ENCODE measurements at regions not wholly inside any gene's neighbourhood (a gene's known extent, or its start where the extent isn't known, plus 50 kb on each side); places are given as distances from the start of the nearest gene placed in this dataset.

DNA sequence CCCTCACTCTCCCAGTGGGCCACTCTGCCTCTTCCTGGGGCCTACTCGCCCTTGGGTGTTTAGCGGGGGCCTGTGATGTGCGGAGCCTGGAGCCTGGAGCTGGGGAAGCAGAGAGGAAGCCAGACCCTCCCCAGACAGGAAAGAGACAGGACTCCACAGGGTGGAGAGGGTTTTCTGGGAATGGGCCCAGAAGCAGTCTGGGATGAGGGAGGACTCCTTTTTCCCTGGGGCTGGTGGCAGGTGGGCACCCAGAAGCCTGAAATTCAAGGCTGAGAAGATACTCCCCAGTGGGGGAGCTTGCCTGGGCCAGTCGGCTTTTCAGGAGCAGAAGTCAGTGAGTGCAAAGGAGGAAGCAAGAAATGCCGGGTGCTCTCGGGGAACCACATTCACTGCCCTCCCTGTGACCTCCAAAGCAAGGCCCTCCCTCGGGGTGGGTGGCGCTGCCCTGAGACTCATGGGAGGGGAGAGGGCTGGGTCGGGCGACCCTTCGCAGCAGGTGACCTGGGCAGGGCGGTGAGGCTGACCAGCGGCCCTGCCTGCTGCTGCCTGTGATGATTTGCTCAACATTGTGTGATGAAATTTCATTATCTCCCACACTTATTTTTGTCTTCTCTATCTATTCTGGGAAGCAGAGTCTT, 1377.4 kb downstream of the BRD1 start:
- Histone ChIP-seq H3K9ac (ENCODE audit: insufficient read length) (no peak overlapping the region), H3K27ac (no peak overlapping the region), H3K4me3 (no peak overlapping the region), H3K9me3 (ENCODE audit: low read depth, low read length) (no peaks in the 10 kb centered on the region), H3K36me3 (ENCODE audit: insufficient read depth, low read length) (no peaks in the 10 kb centered on the region)
- TF ChIP-seq POLR2AphosphoS5 (IDR thresholded peaks at IDR 0.05; ENCODE audit: borderline replicate concordance, low read depth, low read length) (no peak), EZH2 (IDR thresholded peaks at IDR 0.05) (no peak), FOXP2 (optimal IDR thresholded peaks at IDR 0.05; ENCODE audit: control extremely low read depth, extremely low read length, insufficient read depth) (no peak)
- no peak for DNase-seq (ENCODE audit: low read depth, low spot score)

DNA sequence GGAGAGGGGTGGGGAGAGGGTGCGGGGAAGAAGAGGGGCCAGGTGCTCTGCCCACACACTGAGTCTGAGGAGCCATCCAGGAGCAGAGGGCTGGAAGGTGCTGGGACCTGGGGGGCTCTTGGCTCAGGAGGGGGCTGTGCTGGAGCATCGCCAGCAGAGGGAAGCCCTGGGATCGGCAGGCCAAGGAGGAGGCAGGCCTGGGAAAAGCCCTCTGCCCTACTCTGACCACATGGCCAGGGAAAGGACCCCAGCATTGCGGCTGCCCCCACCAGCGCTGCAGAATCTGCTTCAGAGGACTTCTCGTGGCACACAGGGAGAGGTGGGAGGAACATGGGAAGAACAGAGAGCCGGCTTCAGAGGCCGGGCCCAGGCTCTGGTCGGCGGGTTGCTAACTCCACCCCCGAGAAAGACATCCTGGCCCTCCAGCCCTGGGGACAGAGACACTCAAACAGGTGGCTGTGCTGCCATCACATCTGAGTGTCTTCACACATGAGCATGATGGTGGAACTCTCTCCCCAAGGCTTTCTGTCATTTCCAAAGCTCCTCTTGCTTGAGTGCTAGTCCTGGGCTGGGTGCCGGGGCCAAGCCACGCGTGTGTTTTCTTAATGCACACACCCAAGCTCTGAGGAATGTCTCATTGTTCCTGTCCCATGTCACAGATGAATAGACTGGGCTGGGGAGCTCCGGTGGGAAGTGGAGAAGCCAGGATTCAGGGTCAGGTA, 1378.0 kb downstream of the BRD1 start:
- Histone ChIP-seq H3K36me3 (ENCODE audit: insufficient read depth, low read length) (no peaks in the 10 kb centered on the region), H3K27ac (no peak overlapping the region), H3K9ac (ENCODE audit: insufficient read length) (no peak overlapping the region), H3K9me3 (ENCODE audit: low read depth, low read length) (no peaks in the 10 kb centered on the region), H3K4me3 (no peak overlapping the region)
- DNase-seq (ENCODE audit: low read depth, low spot score): no peak
- TF ChIP-seq EZH2 (IDR thresholded peaks at IDR 0.05) (no peak), POLR2AphosphoS5 (IDR thresholded peaks at IDR 0.05; ENCODE audit: borderline replicate concordance, low read depth, low read length) (no peak), FOXP2 (optimal IDR thresholded peaks at IDR 0.05; ENCODE audit: control extremely low read depth, extremely low read length, insufficient read depth) (no peak)

DNA sequence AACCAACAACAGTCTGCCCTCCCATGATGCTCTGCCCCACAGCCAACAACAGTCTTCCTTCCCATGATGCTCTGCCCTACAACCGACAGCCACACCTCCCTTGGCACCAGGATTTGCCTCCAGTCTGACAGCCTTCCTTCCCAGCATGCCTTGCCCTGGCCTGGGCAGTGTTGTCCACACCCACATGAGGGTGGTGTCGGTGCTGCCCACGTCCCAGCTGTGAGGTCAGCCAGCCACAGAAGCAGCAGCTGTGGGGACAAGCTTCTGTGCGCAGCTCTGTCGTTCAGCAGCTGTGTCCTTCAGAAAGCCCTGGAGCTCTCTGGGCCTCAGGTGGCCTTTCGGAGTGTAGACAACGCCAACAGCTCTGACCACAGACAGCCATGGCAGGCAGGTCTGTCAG, 1378.9 kb downstream of the BRD1 start:
- no peak overlapping the region for H3K9ac ChIP-seq (ENCODE audit: insufficient read length)
- no peaks in the 10 kb centered on the region for H3K9me3 ChIP-seq (ENCODE audit: low read depth, low read length)
- H3K36me3 ChIP-seq (ENCODE audit: insufficient read depth, low read length): no peaks in the 10 kb centered on the region
- TF ChIP-seq FOXP2 (optimal IDR thresholded peaks at IDR 0.05; ENCODE audit: control extremely low read depth, extremely low read length, insufficient read depth) (no peak), EZH2 (IDR thresholded peaks at IDR 0.05) (no peak), POLR2AphosphoS5 (IDR thresholded peaks at IDR 0.05; ENCODE audit: borderline replicate concordance, low read depth, low read length) (no peak)
- H3K4me3 ChIP-seq: no peak overlapping the region
- no peak overlapping the region for H3K27ac ChIP-seq
- DNase-seq (ENCODE audit: low read depth, low spot score): no peak

DNA sequence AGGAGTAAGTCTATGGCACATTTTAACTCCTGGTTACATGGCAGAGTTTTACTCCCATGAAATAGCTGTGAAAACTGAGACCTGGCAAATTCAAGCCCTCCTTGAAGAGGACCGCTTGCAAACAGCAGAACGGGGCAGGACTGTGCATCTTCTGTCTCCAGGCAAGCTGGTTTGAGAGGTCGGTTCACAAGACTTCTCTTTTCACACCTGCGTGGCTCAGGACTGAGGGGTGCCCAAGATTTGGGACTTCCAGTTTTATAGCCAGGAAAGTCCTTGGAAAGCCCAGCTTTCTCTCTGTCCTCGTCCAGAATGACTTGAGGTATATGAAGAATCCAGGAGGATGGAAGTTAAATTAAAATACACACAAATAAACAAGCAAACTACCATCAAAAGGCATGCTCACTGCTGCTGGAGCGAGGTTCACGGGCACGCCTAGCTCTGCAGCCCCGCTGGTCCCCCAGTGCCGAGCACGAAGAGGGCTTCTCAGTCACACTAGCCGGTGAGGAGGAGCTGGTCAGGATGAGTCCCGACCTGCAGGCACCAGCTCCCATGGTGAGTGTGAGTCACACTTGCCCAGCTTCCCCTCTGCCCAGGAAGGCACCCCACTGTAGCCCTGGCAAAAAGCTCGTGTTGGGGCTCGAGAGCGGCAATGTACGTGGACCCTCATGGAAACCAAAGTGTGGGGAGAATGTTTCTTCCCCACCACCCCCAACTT, 1382.4 kb downstream of the BRD1 start:
- Histone ChIP-seq H3K9ac (ENCODE audit: insufficient read length) (no peak overlapping the region), H3K4me3 (no peak overlapping the region), H3K27ac (no peak overlapping the region), H3K36me3 (ENCODE audit: insufficient read depth, low read length) (no peaks in the 10 kb centered on the region), H3K9me3 (ENCODE audit: low read depth, low read length) (no peaks in the 10 kb centered on the region)
- TF ChIP-seq POLR2AphosphoS5 (IDR thresholded peaks at IDR 0.05; ENCODE audit: borderline replicate concordance, low read depth, low read length): no peak
- TF ChIP-seq FOXP2 (optimal IDR thresholded peaks at IDR 0.05; ENCODE audit: control extremely low read depth, extremely low read length, insufficient read depth): no peak
- no peak for TF ChIP-seq EZH2 (IDR thresholded peaks at IDR 0.05)
- DNase-seq (ENCODE audit: low read depth, low spot score): no peak

DNA sequence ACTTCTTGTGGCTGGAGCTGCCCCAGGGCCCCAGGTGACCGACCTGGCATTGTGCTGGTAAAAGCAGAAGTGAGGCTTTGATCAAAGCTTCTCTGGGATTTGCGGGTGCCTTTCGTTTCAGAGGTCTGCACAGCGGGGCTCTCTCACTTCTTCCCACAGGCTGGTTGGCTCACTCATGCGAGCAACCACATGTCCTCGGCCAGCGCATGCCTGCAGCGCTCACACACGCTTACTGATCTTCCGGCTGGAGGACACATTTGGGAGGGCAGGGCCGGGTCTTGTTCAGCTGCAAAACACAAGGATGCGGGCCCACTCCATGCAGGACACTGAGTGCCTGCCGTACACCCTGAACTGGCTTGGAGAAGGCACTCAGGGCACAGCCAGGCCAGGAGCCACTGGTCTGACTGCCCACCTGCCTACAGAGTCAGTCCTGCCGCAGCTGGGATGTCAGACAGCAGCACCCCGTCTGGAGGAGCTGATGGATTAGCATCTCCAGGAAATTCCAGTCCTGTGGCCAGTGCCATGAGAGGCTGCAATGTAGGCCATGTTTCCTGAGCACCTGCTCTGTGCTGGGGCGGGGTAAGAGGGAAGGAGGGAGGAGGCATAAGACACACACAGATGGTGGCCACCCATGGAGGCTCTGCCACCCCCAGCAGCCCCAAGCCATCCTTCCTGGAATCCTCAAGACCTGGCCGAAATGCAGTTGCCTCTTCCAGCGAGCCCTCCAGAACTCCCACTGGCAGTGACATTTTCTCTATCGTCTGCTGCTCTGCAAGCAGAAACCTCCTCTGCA, 1383.2 kb downstream of the BRD1 start:
- Histone ChIP-seq H3K27ac (no peak overlapping the region), H3K9me3 (ENCODE audit: low read depth, low read length) (no peaks in the 10 kb centered on the region)
- no peak for DNase-seq (ENCODE audit: low read depth, low spot score)

DNA sequence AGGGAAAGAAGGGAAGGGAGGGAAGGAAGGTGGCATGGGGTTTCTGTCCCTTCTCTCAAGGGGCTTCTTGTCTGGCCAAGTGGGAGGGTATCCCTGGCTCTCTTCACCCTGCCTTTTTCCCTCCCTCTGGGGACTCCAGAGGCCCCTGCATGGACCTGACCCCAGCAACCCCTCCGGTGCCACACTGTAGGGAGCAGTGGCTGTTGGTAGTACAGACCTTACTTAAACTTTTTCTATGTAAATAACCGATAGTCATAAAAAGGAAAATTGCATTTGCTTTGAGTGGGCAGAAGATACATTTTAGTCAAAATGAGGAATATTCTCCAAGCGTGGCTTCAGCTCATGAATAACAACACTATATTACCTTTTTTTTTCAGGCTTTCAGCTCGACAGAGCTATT, 1384.0 kb downstream of the BRD1 start:
- no peak overlapping the region for H3K4me3 ChIP-seq
- no peak overlapping the region for H3K9ac ChIP-seq (ENCODE audit: insufficient read length)
- no peak for TF ChIP-seq EZH2 (IDR thresholded peaks at IDR 0.05)
- TF ChIP-seq FOXP2 (optimal IDR thresholded peaks at IDR 0.05; ENCODE audit: control extremely low read depth, extremely low read length, insufficient read depth): no peak
- no peak for TF ChIP-seq POLR2AphosphoS5 (IDR thresholded peaks at IDR 0.05; ENCODE audit: borderline replicate concordance, low read depth, low read length)

More for the DNA sequence above, 1383.2 kb downstream of the BRD1 start:
- Histone ChIP-seq H3K9ac (ENCODE audit: insufficient read length) (no peak overlapping the region), H3K4me3 (no peak overlapping the region), H3K36me3 (ENCODE audit: insufficient read depth, low read length) (no peaks in the 10 kb centered on the region)
- TF ChIP-seq POLR2AphosphoS5 (IDR thresholded peaks at IDR 0.05; ENCODE audit: borderline replicate concordance, low read depth, low read length): no peak
- TF ChIP-seq FOXP2 (optimal IDR thresholded peaks at IDR 0.05; ENCODE audit: control extremely low read depth, extremely low read length, insufficient read depth): no peak
- TF ChIP-seq EZH2 (IDR thresholded peaks at IDR 0.05): no peak

DNA sequence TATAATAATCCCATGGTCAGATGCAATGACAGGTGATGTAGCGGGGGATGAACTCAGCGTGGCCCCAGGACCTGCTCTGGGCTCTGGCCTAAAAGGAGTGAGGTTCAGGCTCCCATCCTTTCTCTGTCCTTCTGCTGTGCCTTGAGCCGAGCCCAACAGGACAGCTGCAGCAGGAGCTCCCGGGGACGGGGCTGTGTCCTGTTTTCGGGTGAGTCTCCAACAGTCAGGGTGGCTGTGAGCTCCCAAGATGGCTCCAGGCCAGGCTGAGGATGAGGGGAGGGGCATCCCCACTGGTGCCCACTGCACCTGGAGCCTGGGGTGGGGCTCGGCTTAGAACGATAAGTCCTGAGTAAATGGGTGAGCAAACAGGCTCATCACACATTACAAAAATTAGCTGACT, 1385.0 kb downstream of the BRD1 start:
- no peak for TF ChIP-seq FOXP2 (optimal IDR thresholded peaks at IDR 0.05; ENCODE audit: control extremely low read depth, extremely low read length, insufficient read depth)
- no peak for TF ChIP-seq POLR2AphosphoS5 (IDR thresholded peaks at IDR 0.05; ENCODE audit: borderline replicate concordance, low read depth, low read length)
- TF ChIP-seq EZH2 (IDR thresholded peaks at IDR 0.05): no peak
- H3K27ac ChIP-seq: no peak overlapping the region
- H3K9ac ChIP-seq (ENCODE audit: insufficient read length): no peak overlapping the region
- H3K36me3 ChIP-seq (ENCODE audit: insufficient read depth, low read length): no peaks in the 10 kb centered on the region
- no peaks in the 10 kb centered on the region for H3K9me3 ChIP-seq (ENCODE audit: low read depth, low read length)
- no peak overlapping the region for H3K4me3 ChIP-seq
- DNase-seq (ENCODE audit: low read depth, low spot score): no peak

More for the DNA sequence above, 1384.0 kb downstream of the BRD1 start:
- H3K9me3 ChIP-seq (ENCODE audit: low read depth, low read length): no peaks in the 10 kb centered on the region
- no peak overlapping the region for H3K27ac ChIP-seq
- no peaks in the 10 kb centered on the region for H3K36me3 ChIP-seq (ENCODE audit: insufficient read depth, low read length)
- DNase-seq (ENCODE audit: low read depth, low spot score): no peak

DNA sequence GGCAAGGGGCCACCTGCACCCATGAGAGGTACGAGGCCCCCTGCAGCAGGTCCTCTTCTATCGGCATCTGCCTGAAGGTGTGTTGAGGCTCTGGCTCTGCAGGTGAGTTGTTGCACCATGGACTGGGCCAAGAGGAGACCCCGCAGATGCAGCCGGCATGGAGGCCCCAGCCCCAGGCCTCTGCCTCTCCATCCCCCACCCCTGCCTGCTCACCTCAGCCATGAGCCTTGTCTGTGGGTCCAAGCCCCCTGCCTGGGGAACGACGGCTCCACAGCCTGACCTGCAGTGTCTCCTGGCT, 1386.2 kb downstream of the BRD1 start:
- H3K4me3 ChIP-seq: no peak overlapping the region
- no peak for DNase-seq (ENCODE audit: low read depth, low spot score)

More for the DNA sequence above, 1386.2 kb downstream of the BRD1 start:
- no peak overlapping the region for H3K27ac ChIP-seq
- H3K9ac ChIP-seq (ENCODE audit: insufficient read length): no peak overlapping the region
- H3K36me3 ChIP-seq (ENCODE audit: insufficient read depth, low read length): no peaks in the 10 kb centered on the region
- no peaks in the 10 kb centered on the region for H3K9me3 ChIP-seq (ENCODE audit: low read depth, low read length)
- TF ChIP-seq EZH2 (IDR thresholded peaks at IDR 0.05) (no peak), FOXP2 (optimal IDR thresholded peaks at IDR 0.05; ENCODE audit: control extremely low read depth, extremely low read length, insufficient read depth) (no peak), POLR2AphosphoS5 (IDR thresholded peaks at IDR 0.05; ENCODE audit: borderline replicate concordance, low read depth, low read length) (no peak)
